A673 (cell line): ENCODE measurements at regions not wholly inside any gene's neighbourhood (a gene's known extent, or its start where the extent isn't known, plus 50 kb on each side); places are given as distances from the start of the nearest gene placed in this dataset.

Experiments used
- CTCF ChIP-seq: fragments of 300-800, 200-600 bp; sonication (generic); conservative IDR thresholded peaks from 2 replicates; pipeline ENCODE4 v1.5.1; 2017; ENCODE audit warnings: low read depth, mild to moderate bottlenecking, antibody characterized with exemption, low read length, moderate library complexity, mixed read lengths
- EZH2 ChIP-seq: fragments of 200-600 bp; sonication (generic); IDR thresholded peaks from 2 replicates; pipeline ENCODE4 v1.6.1; 2017; ENCODE audit warnings: borderline replicate concordance, low read depth, mild to moderate bottlenecking, mixed read lengths, antibody characterized with exemption, low read length; ENCODE audit not compliant: poor library complexity, severe bottlenecking

DNA sequence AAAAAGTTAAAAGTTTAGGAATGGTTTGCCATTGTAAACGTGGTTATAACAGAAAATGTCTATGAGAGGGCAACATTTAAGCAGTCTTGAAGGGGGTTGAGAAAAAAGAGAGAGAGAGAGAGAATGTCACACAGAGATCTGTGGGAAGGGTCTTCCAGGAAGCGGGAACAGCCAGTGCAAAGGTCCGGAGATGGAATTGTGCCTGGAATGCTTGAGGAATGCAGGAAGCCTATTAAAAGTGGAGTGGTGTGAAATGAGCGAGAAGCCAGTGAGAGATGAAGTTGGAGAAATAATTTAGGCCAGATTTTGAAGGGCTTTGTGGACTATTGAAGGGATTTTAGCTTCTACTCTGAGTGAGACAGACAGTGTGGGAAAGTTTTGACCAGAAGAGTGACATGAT, 406.8 kb upstream of the TBX3 start:
- TF ChIP-seq CTCF (no peak), EZH2 (no peak)
